Stomach smooth muscle (tissue), 2 donors: ENCODE measurements at regions not wholly inside any gene's neighbourhood (a gene's known extent, or its start where the extent isn't known, plus 50 kb on each side); places are given as distances from the start of the nearest gene placed in this dataset.

Experiments used
- H3K27ac ChIP-seq: one replicate; pipeline ENCODE4 v1.7.0; 2013; ENCODE audit warnings: mild to moderate bottlenecking, low read length, inconsistent platforms
- H3K27me3 ChIP-seq, 2 donors: one replicate each; pipeline ENCODE4 v1.7.0; 2013; ENCODE audit warnings: low read length in 2 of 2; ENCODE audit not compliant: insufficient read depth in 2 of 2, control insufficient read depth in 1 of 2
- H3K36me3 ChIP-seq, 2 donors: one replicate each; pipeline ENCODE4 v1.7.0; 2013; ENCODE audit warnings: low read length in 2 of 2; ENCODE audit not compliant: control insufficient read depth in 2 of 2, insufficient read depth in 2 of 2
- H3K4me1 ChIP-seq: one replicate; pipeline ENCODE4 v1.7.0; 2013; ENCODE audit warnings: low read length; ENCODE audit not compliant: control insufficient read depth, insufficient read depth
- H3K4me3 ChIP-seq, 2 donors: one replicate each; pipeline ENCODE4 v1.7.0; 2013; ENCODE audit warnings: low read length in 2 of 2
- H3K9ac ChIP-seq, 2 donors: one replicate each; pipeline ENCODE4 v1.7.0; 2013; ENCODE audit warnings: low read length in 2 of 2, mild to moderate bottlenecking in 1 of 2
- H3K9me3 ChIP-seq, 2 donors: one replicate each; pipeline ENCODE4 v1.7.0; 2013; ENCODE audit warnings: low read length in 2 of 2; ENCODE audit not compliant: control insufficient read depth in 2 of 2
- donor health status: healthy.
- donor health status: Pancreatic carcinoma.

DNA sequence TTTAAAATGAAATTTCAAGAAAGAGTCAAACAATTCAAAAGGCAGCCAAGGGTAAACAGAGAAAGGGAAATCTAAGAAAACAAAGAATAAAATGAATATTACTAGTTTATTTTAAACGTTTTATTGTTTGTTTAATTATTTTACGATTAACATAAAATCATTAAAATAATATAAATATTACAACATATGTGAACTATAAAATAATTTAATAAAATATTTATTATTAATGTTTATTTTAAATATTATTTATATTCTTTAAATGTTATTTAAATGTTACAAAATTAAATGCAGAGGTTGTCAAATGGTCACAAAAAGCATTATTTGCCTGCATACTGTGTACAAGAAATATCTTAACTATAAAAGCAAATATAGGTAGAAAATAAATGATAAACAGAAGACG, 786.7 kb upstream of the GHITM start:
- Histone ChIP-seq H3K4me1 (no peaks in the 10 kb centered on the region), H3K27me3 (no peaks in the 10 kb centered on the region)

DNA sequence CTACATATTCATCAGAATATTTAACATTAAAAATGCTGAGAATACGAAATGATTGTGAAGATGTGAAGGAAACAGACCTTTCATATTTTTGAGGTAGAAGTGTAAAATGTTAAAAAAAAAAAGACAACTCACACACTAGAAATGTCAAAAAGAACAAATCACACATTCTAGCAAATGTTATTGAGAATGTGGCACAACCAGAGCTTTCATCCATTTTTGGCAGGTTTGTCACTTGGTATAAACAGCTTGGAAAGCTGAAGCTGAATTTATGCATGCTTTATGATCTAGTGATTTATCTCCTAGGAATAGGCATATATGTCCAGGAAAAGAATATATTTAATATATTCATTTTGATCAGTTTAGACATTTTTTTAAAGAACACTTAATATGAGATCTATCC, 784.9 kb upstream of the GHITM start:
- no peak overlapping the region for H3K9ac ChIP-seq
- no peak overlapping the region for H3K4me3 ChIP-seq
- no peaks in the 10 kb centered on the region for H3K27me3 ChIP-seq
- H3K9me3 ChIP-seq: peaks cover 0 to 3% of the 10 kb centered on the region in 2 donors
- H3K27ac ChIP-seq: no peak overlapping the region
- no peaks in the 10 kb centered on the region for H3K36me3 ChIP-seq
- H3K4me1 ChIP-seq: no peaks in the 10 kb centered on the region

More for the DNA sequence above, 786.7 kb upstream of the GHITM start:
- H3K4me3 ChIP-seq: no peak overlapping the region
- H3K36me3 ChIP-seq: no peaks in the 10 kb centered on the region
- peaks cover 0 to under 1% of the 10 kb centered on the region in 2 donors for H3K9me3 ChIP-seq
- H3K9ac ChIP-seq: no peak overlapping the region
- no peak overlapping the region for H3K27ac ChIP-seq

DNA sequence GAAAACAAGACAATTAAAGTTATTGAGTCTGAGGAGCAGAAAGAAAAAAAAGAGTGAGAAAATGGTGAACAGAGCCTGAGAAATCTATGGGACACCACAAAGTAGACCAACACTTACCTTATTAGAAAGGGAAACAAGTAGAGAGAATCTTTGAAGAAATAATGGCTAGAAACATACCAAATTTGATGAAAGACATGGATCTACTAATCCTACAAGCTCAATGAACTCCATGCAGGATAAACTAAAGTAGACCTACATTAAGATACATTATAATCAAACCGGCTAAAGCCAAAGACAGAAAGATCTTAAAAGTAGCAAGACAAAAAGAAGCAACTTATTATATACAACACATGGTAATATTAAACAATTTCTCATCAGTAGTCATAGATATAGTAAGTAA, 782.3 kb upstream of the GHITM start:
- H3K9ac ChIP-seq: no peak overlapping the region
- no peaks in the 10 kb centered on the region for H3K4me1 ChIP-seq
- no peaks in the 10 kb centered on the region for H3K36me3 ChIP-seq
- no peak overlapping the region for H3K27ac ChIP-seq
- H3K4me3 ChIP-seq: no peak overlapping the region
- peaks cover 0 to 3% of the 10 kb centered on the region in 2 donors for H3K9me3 ChIP-seq
- no peaks in the 10 kb centered on the region for H3K27me3 ChIP-seq

DNA sequence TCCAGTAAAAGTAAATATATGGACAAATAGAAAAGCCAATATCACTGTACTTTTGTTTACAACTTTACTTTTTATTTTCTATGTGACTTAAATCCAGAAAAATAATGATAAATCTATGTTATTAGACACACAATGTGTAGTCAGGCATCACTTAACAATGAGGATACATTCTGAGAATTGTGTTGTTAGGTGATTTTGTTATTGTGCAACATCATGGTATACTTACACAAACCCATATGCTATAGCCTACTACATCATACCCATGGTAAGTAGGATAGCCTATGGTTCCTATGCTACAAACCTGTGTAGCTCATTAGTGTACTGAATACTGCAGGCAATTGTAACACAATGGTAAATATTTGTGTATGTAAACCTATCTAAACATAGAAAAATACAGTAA, 781.7 kb upstream of the GHITM start:
- Histone ChIP-seq H3K36me3 (no peaks in the 10 kb centered on the region), H3K27me3 (no peaks in the 10 kb centered on the region), H3K9ac (no peak overlapping the region), H3K27ac (no peak overlapping the region), H3K4me1 (no peaks in the 10 kb centered on the region), H3K9me3 (peaks cover 0 to 3% of the 10 kb centered on the region in 2 donors), H3K4me3 (no peak overlapping the region)

DNA sequence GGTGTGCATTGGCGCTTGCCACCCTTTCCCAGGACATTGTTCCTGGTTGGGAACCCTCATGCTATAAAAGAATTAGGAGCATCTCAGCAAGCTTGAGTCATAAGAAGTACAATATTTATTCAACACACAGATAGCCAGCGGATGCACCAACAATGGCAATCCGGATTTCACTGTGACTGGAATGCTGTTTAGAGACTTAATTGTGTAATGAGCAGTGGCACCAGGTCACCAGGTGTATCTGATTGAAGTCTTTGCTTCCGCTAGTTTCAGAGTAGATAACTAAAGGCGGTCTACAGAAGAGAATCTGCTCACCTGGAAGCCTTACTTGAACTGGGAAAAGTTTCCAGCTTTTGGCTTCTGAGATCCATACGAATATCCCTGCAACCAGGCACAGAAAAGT, 772.3 kb upstream of the GHITM start:
- Histone ChIP-seq H3K9me3 (no peaks in the 10 kb centered on the region), H3K36me3 (no peaks in the 10 kb centered on the region), H3K4me3 (no peak overlapping the region), H3K9ac (no peak overlapping the region), H3K27ac (no peak overlapping the region), H3K4me1 (no peaks in the 10 kb centered on the region), H3K27me3 (no peaks in the 10 kb centered on the region)

DNA sequence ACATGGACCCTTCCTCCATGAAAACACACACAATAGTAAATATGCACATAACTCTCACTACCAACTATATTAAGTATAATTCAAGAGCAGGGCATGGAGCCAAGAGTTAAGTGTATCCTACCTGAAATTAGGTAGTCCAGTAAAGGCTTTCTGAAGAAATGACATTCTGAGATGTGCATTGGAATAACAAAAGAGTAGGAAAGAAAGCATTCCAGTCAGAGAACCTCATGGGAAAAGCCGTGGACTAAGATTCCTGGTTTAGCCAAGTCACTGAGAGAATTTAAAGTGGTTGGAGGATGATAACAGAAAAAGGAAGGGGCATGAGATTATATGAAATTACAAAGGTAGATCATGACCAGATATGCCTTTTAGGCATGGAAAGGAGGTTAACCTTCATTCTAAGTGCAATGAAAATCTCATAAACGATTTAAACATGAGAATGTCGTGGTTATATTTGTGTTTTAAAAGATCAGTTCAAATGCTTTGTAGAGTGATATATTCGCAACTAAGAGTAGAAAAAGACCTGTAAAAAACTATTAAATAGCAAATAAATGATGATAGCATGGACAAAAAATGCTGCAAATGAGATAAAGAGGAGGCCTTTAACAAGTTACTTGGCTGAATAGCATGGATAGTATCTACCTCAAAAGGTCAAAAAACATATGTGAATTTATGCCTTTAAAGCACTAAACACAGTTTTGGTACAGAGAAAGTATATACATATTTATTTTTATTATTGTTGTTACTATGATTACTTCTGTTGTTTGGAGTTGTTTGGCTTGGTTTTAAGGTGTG, 767.4 kb upstream of the GHITM start:
- no peaks in the 10 kb centered on the region for H3K9me3 ChIP-seq
- no peak overlapping the region for H3K27ac ChIP-seq
- H3K36me3 ChIP-seq: no peaks in the 10 kb centered on the region
- no peak overlapping the region for H3K4me3 ChIP-seq
- H3K27me3 ChIP-seq: no peaks in the 10 kb centered on the region
- no peak overlapping the region for H3K9ac ChIP-seq
- no peaks in the 10 kb centered on the region for H3K4me1 ChIP-seq

DNA sequence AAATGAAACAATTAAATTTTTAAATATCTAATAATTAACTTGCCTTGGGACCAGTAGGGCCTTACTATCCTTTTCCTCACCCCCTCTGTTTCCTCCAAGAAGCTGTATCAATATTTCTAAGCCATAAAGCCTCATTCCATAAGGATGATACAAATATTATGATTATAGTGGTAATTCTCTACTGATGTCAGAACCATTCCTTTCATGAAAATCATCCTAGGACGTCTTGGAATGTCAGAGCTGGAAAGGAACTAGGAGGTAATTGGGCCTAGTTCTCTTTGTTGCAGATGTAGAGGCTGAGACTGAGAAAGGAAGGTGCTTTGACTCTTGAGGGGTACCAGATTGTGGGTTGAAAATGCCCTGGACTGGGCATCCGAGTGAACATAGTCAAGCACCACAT, 766.7 kb upstream of the GHITM start:
- Histone ChIP-seq H3K27ac (no peak overlapping the region), H3K27me3 (no peaks in the 10 kb centered on the region), H3K9me3 (no peaks in the 10 kb centered on the region), H3K36me3 (no peaks in the 10 kb centered on the region), H3K4me1 (no peaks in the 10 kb centered on the region), H3K9ac (no peak overlapping the region), H3K4me3 (no peak overlapping the region)

DNA sequence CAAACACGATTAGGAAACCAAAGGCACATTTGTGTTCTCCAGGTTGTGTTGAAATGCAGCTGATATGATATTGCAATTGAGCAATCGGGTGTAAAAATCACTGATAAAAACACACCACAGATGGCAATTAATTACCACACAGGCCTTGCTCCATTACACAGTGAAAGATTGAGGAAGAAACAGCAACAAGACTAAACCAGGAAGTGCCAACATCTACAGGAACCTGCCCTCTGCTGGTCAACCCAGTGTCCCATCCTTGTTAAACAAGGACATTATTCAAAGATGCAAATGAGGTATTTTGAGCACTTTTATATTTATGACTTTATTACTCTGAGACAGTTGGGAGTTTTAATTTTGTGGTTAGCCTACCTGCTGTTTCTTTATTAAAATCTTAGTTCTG, 765.6 kb upstream of the GHITM start:
- Histone ChIP-seq H3K36me3 (no peaks in the 10 kb centered on the region), H3K9ac (no peak overlapping the region), H3K27me3 (no peaks in the 10 kb centered on the region), H3K4me1 (no peaks in the 10 kb centered on the region), H3K27ac (no peak overlapping the region), H3K4me3 (no peak overlapping the region), H3K9me3 (no peaks in the 10 kb centered on the region)

DNA sequence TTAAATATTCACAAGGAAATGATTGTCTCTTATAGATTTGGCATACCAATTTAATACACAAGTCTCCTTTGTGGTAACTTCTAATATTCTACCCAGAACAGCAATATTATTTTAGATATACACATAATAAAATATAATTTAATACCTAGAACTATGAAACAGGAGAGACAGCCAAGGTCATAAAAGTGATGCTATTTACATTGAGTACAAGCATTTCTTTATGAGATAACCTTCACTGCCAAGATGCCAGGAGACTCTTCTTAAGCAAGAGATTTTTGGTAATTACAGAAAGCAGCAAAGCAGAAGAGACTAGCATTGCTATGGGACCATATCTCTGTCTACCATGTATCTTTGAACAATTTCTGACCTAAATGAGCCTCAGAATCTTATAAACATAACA, 764.6 kb upstream of the GHITM start:
- H3K27me3 ChIP-seq: no peaks in the 10 kb centered on the region
- H3K27ac ChIP-seq: no peak overlapping the region
- H3K4me3 ChIP-seq: no peak overlapping the region
- no peaks in the 10 kb centered on the region for H3K36me3 ChIP-seq
- H3K9ac ChIP-seq: no peak overlapping the region
- H3K9me3 ChIP-seq: no peaks in the 10 kb centered on the region
- no peaks in the 10 kb centered on the region for H3K4me1 ChIP-seq

DNA sequence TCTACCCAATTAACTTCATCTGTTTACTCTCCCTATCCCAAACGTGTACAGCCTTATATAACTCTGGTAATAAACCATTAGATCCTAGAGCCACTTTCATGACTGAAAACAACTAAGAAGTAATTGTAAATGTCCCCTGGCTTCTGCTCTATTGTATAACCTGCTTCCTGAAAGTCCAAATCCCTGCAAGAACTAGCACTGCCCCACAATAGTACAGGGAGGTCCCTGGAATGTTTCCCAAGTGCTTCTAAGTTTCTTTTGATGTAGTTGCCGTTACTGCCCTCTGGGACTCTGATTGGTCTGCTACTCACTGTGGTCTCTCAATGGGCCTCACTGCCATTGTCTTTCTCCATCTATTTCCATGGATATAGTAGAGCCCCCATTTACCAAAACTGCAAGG, 764.0 kb upstream of the GHITM start:
- Histone ChIP-seq H3K9ac (no peak overlapping the region), H3K4me3 (no peak overlapping the region), H3K27ac (no peak overlapping the region), H3K27me3 (no peaks in the 10 kb centered on the region), H3K36me3 (no peaks in the 10 kb centered on the region), H3K9me3 (no peaks in the 10 kb centered on the region), H3K4me1 (no peaks in the 10 kb centered on the region)

DNA sequence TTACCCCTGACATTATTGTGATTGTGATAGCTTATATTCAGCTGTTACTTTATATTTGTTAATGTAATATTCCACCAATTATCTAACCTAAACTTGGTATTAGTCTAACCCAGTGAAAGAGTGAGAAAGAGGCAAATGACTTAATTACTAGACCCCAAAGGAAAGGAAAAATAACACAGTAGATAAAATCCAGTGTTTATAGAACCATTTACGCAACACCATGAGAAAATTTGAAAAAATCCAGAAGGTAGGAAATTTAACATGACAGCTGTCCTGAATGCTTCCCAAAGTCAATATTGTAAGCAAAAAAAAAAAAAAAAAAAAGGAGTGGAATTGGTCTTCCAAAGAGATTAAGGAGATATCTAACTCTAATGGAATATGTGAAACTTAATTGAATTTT, 741.5 kb upstream of the GHITM start:
- no peaks in the 10 kb centered on the region for H3K36me3 ChIP-seq
- H3K9ac ChIP-seq: no peak overlapping the region
- H3K4me1 ChIP-seq: no peaks in the 10 kb centered on the region
- H3K27me3 ChIP-seq: no peaks in the 10 kb centered on the region
- H3K27ac ChIP-seq: no peak overlapping the region
- H3K4me3 ChIP-seq: no peak overlapping the region
- H3K9me3 ChIP-seq: no peaks in the 10 kb centered on the region
